Umbilical cord (tissue), 1 donor: ENCODE measurements at regions not wholly inside any gene's neighbourhood (a gene's known extent, or its start where the extent isn't known, plus 50 kb on each side); places are given as distances from the start of the nearest gene placed in this dataset.
A peak's percentile ranks its signal among the peaks of the same experiment; 100 is the strongest.
"Not testable (repeated sequence)": the region's sequence is repeated elsewhere in the genome, so short reads cannot be mapped to it uniquely, and the experiment has no call there.

ENCODE experiments used
- DNase-seq: peaks from one replicate; pipeline ENCODE4 v3.0.0-alpha.2; 2015; ENCODE audit warnings: low spot score

GRCh38 chr1:117314951-117315350 is 52.3 kb upstream of the MAN1A2 start:
- not testable (repeated sequence) for DNase-seq

GRCh38 chr1:117313555-117313954 is 53.7 kb upstream of the MAN1A2 start:
- DNase-seq, result no peak

- no peak for DNase-seq
Observed at GRCh38 chr1:117312453-117313138, 54.7 kb upstream of the MAN1A2 start.

GRCh38 chr1:117308311-117308916 is 58.8 kb upstream of the MAN1A2 start:
- DNase-seq, result no peak

GRCh38 chr1:117301901-117302300 is 65.3 kb upstream of the MAN1A2 start:
- no peak for DNase-seq

- DNase-seq, result not testable (repeated sequence)
Observed at GRCh38 chr1:117300183-117300582, 67.1 kb upstream of the MAN1A2 start.

- DNase-seq, result no peak
Observed at GRCh38 chr1:117295001-117295400, 72.2 kb upstream of the MAN1A2 start.

GRCh38 chr1:117290890-117291289 is 76.4 kb upstream of the MAN1A2 start:
- DNase-seq, result no peak

- no peak for DNase-seq
Observed at GRCh38 chr1:117289316-117289870, 77.9 kb upstream of the MAN1A2 start.

- DNase-seq, result no peak
Observed at GRCh38 chr1:117286562-117286961, 75.8 kb upstream of the VTCN1 start.

- no peak for DNase-seq
Observed at GRCh38 chr1:117286145-117286544, 75.4 kb upstream of the VTCN1 start.

GRCh38 chr1:117284399-117285215 is 73.9 kb upstream of the VTCN1 start:
- DNase-seq, result peak; percentile 55

- DNase-seq, result no peak
Observed at GRCh38 chr1:117278531-117278930, 67.8 kb upstream of the VTCN1 start.

GRCh38 chr1:117275055-117275454 is 64.3 kb upstream of the VTCN1 start:
- no peak for DNase-seq

- peak; percentile 50 for DNase-seq
Observed at GRCh38 chr1:117271959-117272358, 61.2 kb upstream of the VTCN1 start.

GRCh38 chr1:117271129-117271528 is 60.4 kb upstream of the VTCN1 start:
- no peak for DNase-seq

- no peak for DNase-seq
Observed at GRCh38 chr1:117270679-117271078, 60.0 kb upstream of the VTCN1 start.

- DNase-seq, result peak; percentile 89
Observed at GRCh38 chr1:117268535-117269455, 58.1 kb upstream of the VTCN1 start.

GRCh38 chr1:117267232-117267774 is 56.6 kb upstream of the VTCN1 start:
- no peak for DNase-seq

GRCh38 chr1:117262976-117263375 is 52.2 kb upstream of the VTCN1 start:
- no peak for DNase-seq

GRCh38 chr1:117261424-117261785 is 50.7 kb upstream of the VTCN1 start:
- no peak for DNase-seq
